WTC11 (cell line): ENCODE measurements at regions not wholly inside any gene's neighbourhood (a gene's known extent, or its start where the extent isn't known, plus 50 kb on each side); places are given as distances from the start of the nearest gene placed in this dataset.
A peak's percentile ranks its signal among the peaks of the same experiment; 100 is the strongest.

Experiments
- ATAC-seq: fragments of 200-7000 bp; cut with Tn5 transposase; 2 replicates; pipeline ENCODE4 v1.10.0; 2021; ENCODE audit warnings: mild to moderate bottlenecking, moderate library complexity
- CTCF ChIA-PET: fragments of 300-600 bp; sonication (Branson Sonifier 250); formaldehyde crosslinking; loops from one replicate; lab custom pipeline; 2021; ENCODE audit warnings: antibody characterized with exemption; lab: Charles Lee
- POLR2A ChIA-PET: fragments of 350-600 bp; sonication (Branson Sonifier 250); formaldehyde crosslinking; loops from one replicate; lab custom pipeline; 2021; ENCODE audit warnings: antibody characterized with exemption; lab: Charles Lee
- DNase-seq: peaks from one replicate; pipeline ENCODE4 v3.0.0; 2021; ENCODE audit warnings: low spot score
- H3K27ac Mint-ChIP-seq: 2 replicates; pipeline ENCODE4 v1.8.0; 2021; ENCODE audit warnings: mixed read lengths
- H3K27me3 Mint-ChIP-seq: 2 replicates; pipeline ENCODE4 v1.8.0; 2021; ENCODE audit warnings: low read depth, mild to moderate bottlenecking, moderate library complexity, mixed read lengths
- H3K36me3 Mint-ChIP-seq: 2 replicates; pipeline ENCODE4 v1.8.0; 2021; ENCODE audit warnings: mixed read lengths
- H3K4me1 Mint-ChIP-seq: 2 replicates; pipeline ENCODE4 v1.8.0; 2022; ENCODE audit warnings: mixed read lengths
- H3K4me3 Mint-ChIP-seq: 2 replicates; pipeline ENCODE4 v1.8.0; 2021; ENCODE audit warnings: mild to moderate bottlenecking, moderate library complexity, mixed read lengths
- H3K9me3 Mint-ChIP-seq: 2 replicates; pipeline ENCODE4 v1.8.0; 2021; ENCODE audit warnings: mixed read lengths
- CBFB ChIP-seq: sonication (generic); formaldehyde crosslinking; IDR thresholded peaks from 2 replicates; pipeline ENCODE4 v1.8.1; 2022; ENCODE audit warnings: mild to moderate bottlenecking, low read depth, missing genetic modification reagents
- NR1H2 ChIP-seq: sonication (generic); formaldehyde crosslinking; IDR thresholded peaks from 2 replicates; pipeline ENCODE4 v1.9.0; 2021; ENCODE audit warnings: mild to moderate bottlenecking, moderate library complexity, missing genetic modification reagents
- SOX15 ChIP-seq: fragments of 250-450 bp; sonication (Bioruptor Pico); IDR thresholded peaks from 2 replicates; pipeline ENCODE4 v1.9.0; 2021; ENCODE audit warnings: mild to moderate bottlenecking
- TEAD1 ChIP-seq: sonication (generic); formaldehyde crosslinking; IDR thresholded peaks from 2 replicates; pipeline ENCODE4 v1.8.0; 2022; ENCODE audit warnings: mild to moderate bottlenecking, missing genetic modification reagents
- ZNF263 ChIP-seq: sonication (generic); formaldehyde crosslinking; IDR thresholded peaks from 2 replicates; pipeline ENCODE4 v1.8.1; 2022; ENCODE audit warnings: low read depth, mild to moderate bottlenecking, moderate library complexity, missing genetic modification reagents
- TF ChIP-seq, protein P1 (sequence below): sonication (generic); formaldehyde crosslinking; IDR thresholded peaks from 2 replicates; pipeline ENCODE4 v1.8.0; 2023; ENCODE audit warnings: missing genetic modification reagents, mild to moderate bottlenecking, borderline replicate concordance
- TF ChIP-seq, protein P2 (sequence below): sonication (generic); formaldehyde crosslinking; IDR thresholded peaks from 2 replicates; pipeline ENCODE4 v1.8.0; 2022; ENCODE audit warnings: missing genetic modification reagents
- TF ChIP-seq, protein P3 (sequence below): fragments of 250-450 bp; sonication (Bioruptor Pico); IDR thresholded peaks from 2 replicates; pipeline ENCODE4 v1.8.0; 2021; ENCODE audit warnings: mild to moderate bottlenecking
- TF ChIP-seq, protein P4 (sequence below): fragments of 250-450 bp; sonication (Bioruptor Pico); IDR thresholded peaks from 2 replicates; pipeline ENCODE4 v1.9.0; 2021; ENCODE audit warnings: mild to moderate bottlenecking, borderline replicate concordance
- TF ChIP-seq, protein P5 (sequence below): sonication (generic); formaldehyde crosslinking; IDR thresholded peaks from 2 replicates; pipeline ENCODE4 v1.8.0; 2023; ENCODE audit warnings: mild to moderate bottlenecking, missing genetic modification reagents
- TF ChIP-seq, protein P6 (sequence below): sonication (generic); formaldehyde crosslinking; IDR thresholded peaks from 2 replicates; pipeline ENCODE4 v1.8.1; 2022; ENCODE audit warnings: low read depth, mild to moderate bottlenecking, moderate library complexity, missing genetic modification reagents, borderline replicate concordance
- TF ChIP-seq, protein P7 (sequence below): sonication (generic); formaldehyde crosslinking; IDR thresholded peaks from 2 replicates; pipeline ENCODE4 v1.8.1; 2022; ENCODE audit warnings: low read depth, missing genetic modification reagents, borderline replicate concordance

DNA sequence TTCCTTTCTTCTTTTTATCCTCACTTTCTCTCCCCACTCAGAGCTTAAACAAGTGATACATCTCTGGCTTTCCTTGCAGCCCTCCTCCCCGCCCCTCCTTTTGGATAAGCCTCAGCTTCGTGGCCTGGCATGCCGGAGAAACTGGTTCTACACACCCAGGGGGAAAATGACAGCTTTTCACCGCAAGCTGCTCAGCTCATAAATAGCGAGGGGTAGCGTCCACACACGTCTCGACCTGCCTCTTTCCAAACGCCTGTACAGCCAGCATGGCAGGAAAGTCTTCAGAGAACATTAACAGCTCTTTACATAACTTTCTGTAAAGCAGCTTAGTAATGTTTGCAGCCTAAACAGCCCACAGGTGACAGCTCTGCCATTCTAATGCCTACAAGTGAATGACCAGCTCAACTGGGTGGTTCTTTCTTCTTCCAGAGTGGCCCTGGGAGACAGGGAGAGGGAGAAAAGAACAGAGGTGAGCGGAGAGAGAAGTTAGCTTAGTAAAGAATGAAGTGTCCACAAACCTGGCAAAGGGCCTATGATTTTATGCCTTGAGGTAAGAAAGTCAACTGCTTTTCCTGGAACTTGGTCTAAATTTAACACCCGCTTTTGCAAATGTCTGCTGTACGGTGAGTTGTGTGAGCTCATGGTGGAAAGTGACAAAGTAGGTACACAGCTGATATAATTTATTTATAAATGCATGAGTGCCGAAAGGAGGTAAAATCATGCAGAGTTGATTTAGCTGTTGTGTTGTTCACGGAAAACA is 251.5 kb downstream of the TFAP2A start:
- Mint-ChIP-seq H3K36me3 (no peaks in the 10 kb centered on the region), H3K9me3 (no peaks in the 10 kb centered on the region), H3K27ac (no peak overlapping the region), H3K4me1 (peaks cover 21% of the 10 kb centered on the region), H3K27me3 (no peaks in the 10 kb centered on the region), H3K4me3 (no peak overlapping the region)
- DNase-seq (no peak), ATAC-seq (peak; percentile 67)
- POLR2A ChIA-PET: no interaction called here
- TF ChIP-seq, protein P1, sequence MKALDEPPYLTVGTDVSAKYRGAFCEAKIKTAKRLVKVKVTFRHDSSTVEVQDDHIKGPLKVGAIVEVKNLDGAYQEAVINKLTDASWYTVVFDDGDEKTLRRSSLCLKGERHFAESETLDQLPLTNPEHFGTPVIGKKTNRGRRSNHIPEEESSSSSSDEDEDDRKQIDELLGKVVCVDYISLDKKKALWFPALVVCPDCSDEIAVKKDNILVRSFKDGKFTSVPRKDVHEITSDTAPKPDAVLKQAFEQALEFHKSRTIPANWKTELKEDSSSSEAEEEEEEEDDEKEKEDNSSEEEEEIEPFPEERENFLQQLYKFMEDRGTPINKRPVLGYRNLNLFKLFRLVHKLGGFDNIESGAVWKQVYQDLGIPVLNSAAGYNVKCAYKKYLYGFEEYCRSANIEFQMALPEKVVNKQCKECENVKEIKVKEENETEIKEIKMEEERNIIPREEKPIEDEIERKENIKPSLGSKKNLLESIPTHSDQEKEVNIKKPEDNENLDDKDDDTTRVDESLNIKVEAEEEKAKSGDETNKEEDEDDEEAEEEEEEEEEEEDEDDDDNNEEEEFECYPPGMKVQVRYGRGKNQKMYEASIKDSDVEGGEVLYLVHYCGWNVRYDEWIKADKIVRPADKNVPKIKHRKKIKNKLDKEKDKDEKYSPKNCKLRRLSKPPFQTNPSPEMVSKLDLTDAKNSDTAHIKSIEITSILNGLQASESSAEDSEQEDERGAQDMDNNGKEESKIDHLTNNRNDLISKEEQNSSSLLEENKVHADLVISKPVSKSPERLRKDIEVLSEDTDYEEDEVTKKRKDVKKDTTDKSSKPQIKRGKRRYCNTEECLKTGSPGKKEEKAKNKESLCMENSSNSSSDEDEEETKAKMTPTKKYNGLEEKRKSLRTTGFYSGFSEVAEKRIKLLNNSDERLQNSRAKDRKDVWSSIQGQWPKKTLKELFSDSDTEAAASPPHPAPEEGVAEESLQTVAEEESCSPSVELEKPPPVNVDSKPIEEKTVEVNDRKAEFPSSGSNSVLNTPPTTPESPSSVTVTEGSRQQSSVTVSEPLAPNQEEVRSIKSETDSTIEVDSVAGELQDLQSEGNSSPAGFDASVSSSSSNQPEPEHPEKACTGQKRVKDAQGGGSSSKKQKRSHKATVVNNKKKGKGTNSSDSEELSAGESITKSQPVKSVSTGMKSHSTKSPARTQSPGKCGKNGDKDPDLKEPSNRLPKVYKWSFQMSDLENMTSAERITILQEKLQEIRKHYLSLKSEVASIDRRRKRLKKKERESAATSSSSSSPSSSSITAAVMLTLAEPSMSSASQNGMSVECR (CRISPR knock-in tag): no peak
- TF ChIP-seq, protein P2, sequence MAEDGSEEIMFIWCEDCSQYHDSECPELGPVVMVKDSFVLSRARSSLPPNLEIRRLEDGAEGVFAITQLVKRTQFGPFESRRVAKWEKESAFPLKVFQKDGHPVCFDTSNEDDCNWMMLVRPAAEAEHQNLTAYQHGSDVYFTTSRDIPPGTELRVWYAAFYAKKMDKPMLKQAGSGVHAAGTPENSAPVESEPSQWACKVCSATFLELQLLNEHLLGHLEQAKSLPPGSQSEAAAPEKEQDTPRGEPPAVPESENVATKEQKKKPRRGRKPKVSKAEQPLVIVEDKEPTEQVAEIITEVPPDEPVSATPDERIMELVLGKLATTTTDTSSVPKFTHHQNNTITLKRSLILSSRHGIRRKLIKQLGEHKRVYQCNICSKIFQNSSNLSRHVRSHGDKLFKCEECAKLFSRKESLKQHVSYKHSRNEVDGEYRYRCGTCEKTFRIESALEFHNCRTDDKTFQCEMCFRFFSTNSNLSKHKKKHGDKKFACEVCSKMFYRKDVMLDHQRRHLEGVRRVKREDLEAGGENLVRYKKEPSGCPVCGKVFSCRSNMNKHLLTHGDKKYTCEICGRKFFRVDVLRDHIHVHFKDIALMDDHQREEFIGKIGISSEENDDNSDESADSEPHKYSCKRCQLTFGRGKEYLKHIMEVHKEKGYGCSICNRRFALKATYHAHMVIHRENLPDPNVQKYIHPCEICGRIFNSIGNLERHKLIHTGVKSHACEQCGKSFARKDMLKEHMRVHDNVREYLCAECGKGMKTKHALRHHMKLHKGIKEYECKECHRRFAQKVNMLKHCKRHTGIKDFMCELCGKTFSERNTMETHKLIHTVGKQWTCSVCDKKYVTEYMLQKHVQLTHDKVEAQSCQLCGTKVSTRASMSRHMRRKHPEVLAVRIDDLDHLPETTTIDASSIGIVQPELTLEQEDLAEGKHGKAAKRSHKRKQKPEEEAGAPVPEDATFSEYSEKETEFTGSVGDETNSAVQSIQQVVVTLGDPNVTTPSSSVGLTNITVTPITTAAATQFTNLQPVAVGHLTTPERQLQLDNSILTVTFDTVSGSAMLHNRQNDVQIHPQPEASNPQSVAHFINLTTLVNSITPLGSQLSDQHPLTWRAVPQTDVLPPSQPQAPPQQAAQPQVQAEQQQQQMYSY (CRISPR knock-in tag): peak; percentile 54; the same call in 1 of the 2 replicates
- CTCF ChIA-PET: interaction anchor here (1.0 to 1.3 kb wide), 2 partner anchors 266 to 272 kb away, joined by 3 to 6 read pairs; no protein-coding TSS in a partner anchor

DNA sequence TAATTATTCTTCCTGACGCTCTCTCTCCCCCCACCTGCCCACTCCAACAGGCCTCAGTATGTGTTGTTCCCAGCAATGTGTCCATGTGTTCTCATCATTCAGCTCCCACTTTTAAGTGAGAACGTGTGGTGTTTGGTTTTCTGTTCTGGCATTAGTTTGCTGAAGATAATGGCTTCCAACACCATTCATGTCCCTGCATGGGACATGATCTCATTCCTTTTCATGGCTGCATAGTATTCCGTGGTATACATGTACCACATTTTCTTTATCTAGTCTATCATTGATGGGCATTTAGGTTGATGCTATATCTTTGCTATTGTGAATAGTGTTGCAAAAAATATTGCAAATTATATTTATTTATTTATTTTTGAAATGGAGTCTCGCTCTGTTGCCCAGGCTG is 258.0 kb downstream of the TFAP2A start:
- Mint-ChIP-seq H3K27me3 (no peaks in the 10 kb centered on the region), H3K4me1 (no peaks in the 10 kb centered on the region), H3K36me3 (no peaks in the 10 kb centered on the region), H3K27ac (no peak overlapping the region), H3K9me3 (peaks cover 8% of the 10 kb centered on the region), H3K4me3 (no peak overlapping the region)
- no peak for ATAC-seq
- ChIA-PET POLR2A (no interaction called here), CTCF (no interaction called here)
- no peak for DNase-seq
- TF ChIP-seq, protein P3, sequence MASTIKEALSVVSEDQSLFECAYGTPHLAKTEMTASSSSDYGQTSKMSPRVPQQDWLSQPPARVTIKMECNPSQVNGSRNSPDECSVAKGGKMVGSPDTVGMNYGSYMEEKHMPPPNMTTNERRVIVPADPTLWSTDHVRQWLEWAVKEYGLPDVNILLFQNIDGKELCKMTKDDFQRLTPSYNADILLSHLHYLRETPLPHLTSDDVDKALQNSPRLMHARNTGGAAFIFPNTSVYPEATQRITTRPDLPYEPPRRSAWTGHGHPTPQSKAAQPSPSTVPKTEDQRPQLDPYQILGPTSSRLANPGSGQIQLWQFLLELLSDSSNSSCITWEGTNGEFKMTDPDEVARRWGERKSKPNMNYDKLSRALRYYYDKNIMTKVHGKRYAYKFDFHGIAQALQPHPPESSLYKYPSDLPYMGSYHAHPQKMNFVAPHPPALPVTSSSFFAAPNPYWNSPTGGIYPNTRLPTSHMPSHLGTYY (CRISPR knock-in tag): no peak
- TF ChIP-seq, protein P4, sequence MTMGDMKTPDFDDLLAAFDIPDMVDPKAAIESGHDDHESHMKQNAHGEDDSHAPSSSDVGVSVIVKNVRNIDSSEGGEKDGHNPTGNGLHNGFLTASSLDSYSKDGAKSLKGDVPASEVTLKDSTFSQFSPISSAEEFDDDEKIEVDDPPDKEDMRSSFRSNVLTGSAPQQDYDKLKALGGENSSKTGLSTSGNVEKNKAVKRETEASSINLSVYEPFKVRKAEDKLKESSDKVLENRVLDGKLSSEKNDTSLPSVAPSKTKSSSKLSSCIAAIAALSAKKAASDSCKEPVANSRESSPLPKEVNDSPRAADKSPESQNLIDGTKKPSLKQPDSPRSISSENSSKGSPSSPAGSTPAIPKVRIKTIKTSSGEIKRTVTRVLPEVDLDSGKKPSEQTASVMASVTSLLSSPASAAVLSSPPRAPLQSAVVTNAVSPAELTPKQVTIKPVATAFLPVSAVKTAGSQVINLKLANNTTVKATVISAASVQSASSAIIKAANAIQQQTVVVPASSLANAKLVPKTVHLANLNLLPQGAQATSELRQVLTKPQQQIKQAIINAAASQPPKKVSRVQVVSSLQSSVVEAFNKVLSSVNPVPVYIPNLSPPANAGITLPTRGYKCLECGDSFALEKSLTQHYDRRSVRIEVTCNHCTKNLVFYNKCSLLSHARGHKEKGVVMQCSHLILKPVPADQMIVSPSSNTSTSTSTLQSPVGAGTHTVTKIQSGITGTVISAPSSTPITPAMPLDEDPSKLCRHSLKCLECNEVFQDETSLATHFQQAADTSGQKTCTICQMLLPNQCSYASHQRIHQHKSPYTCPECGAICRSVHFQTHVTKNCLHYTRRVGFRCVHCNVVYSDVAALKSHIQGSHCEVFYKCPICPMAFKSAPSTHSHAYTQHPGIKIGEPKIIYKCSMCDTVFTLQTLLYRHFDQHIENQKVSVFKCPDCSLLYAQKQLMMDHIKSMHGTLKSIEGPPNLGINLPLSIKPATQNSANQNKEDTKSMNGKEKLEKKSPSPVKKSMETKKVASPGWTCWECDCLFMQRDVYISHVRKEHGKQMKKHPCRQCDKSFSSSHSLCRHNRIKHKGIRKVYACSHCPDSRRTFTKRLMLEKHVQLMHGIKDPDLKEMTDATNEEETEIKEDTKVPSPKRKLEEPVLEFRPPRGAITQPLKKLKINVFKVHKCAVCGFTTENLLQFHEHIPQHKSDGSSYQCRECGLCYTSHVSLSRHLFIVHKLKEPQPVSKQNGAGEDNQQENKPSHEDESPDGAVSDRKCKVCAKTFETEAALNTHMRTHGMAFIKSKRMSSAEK (CRISPR knock-in tag): no peak
- TF ChIP-seq, protein P5, sequence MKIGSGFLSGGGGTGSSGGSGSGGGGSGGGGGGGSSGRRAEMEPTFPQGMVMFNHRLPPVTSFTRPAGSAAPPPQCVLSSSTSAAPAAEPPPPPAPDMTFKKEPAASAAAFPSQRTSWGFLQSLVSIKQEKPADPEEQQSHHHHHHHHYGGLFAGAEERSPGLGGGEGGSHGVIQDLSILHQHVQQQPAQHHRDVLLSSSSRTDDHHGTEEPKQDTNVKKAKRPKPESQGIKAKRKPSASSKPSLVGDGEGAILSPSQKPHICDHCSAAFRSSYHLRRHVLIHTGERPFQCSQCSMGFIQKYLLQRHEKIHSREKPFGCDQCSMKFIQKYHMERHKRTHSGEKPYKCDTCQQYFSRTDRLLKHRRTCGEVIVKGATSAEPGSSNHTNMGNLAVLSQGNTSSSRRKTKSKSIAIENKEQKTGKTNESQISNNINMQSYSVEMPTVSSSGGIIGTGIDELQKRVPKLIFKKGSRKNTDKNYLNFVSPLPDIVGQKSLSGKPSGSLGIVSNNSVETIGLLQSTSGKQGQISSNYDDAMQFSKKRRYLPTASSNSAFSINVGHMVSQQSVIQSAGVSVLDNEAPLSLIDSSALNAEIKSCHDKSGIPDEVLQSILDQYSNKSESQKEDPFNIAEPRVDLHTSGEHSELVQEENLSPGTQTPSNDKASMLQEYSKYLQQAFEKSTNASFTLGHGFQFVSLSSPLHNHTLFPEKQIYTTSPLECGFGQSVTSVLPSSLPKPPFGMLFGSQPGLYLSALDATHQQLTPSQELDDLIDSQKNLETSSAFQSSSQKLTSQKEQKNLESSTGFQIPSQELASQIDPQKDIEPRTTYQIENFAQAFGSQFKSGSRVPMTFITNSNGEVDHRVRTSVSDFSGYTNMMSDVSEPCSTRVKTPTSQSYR: no peak
- TF ChIP-seq NR1H2 (no peak), CBFB (CRISPR knock-in tag) (no peak), SOX15 (CRISPR knock-in tag) (no peak), TEAD1 (no peak), ZNF263 (CRISPR knock-in tag) (no peak)
- TF ChIP-seq, protein P6, sequence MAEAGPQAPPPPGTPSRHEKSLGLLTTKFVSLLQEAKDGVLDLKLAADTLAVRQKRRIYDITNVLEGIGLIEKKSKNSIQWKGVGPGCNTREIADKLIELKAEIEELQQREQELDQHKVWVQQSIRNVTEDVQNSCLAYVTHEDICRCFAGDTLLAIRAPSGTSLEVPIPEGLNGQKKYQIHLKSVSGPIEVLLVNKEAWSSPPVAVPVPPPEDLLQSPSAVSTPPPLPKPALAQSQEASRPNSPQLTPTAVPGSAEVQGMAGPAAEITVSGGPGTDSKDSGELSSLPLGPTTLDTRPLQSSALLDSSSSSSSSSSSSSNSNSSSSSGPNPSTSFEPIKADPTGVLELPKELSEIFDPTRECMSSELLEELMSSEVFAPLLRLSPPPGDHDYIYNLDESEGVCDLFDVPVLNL (CRISPR knock-in tag): no peak
- TF ChIP-seq, protein P7, sequence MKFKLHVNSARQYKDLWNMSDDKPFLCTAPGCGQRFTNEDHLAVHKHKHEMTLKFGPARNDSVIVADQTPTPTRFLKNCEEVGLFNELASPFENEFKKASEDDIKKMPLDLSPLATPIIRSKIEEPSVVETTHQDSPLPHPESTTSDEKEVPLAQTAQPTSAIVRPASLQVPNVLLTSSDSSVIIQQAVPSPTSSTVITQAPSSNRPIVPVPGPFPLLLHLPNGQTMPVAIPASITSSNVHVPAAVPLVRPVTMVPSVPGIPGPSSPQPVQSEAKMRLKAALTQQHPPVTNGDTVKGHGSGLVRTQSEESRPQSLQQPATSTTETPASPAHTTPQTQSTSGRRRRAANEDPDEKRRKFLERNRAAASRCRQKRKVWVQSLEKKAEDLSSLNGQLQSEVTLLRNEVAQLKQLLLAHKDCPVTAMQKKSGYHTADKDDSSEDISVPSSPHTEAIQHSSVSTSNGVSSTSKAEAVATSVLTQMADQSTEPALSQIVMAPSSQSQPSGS (CRISPR knock-in tag): no peak
